ENCODE measurements at regions not wholly inside any gene's neighbourhood (a gene's known extent, or its start where the extent isn't known, plus 50 kb on each side); places are given as distances from the start of the nearest gene placed in this dataset.

DNA sequence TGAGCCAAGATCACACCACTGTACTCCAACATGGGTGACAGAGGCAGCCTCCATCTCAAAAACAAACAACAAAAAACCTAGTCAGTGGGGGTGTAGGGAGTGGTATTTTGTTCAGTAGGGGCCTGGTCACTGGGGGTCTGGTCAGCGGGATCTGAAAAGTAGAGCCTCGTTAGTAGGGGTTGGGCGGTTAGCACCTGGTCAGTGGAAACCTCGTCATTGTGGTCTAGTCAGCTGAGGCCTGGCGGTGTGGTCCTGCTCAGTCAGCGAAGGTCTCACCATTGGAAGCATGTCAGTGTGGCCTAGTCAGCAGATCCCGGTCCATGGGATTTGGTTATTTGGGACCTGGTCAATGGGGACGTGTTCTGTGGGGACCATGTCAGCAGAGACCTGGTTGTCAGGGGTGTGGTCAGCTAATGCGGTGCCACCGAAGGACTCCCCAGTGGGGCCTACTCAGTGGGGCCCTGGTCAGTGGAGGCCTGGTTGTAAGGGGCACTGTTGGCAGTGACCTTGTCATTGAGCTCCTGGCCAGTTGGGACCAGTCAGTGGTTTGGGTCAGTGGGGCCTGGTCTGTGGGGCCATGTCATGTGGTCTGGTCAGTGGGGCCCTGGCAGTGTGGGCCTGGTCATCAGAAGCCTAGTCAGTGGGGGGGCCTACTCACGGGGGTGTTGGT lies 63.0 kb upstream of the TPM4 start:
- no peaks in the 10 kb centered on the region for H4K20me1 ChIP-seq (ENCODE audit: low read depth, low read length)
- no peaks in the 10 kb centered on the region for H3K27me3 ChIP-seq (ENCODE audit: low read length)
- H3K4me2 ChIP-seq (ENCODE audit: low read depth, low read length, poor library complexity, severe bottlenecking): no peak overlapping the region
- H3K9ac ChIP-seq (ENCODE audit: low read length): no peak overlapping the region
- H3F3A ChIP-seq (ENCODE audit: insufficient read depth): no peaks in the 10 kb centered on the region
- H3K79me2 ChIP-seq (ENCODE audit: insufficient read depth, low read length): no peaks in the 10 kb centered on the region
- H3K9me2 ChIP-seq (replicated peaks; ENCODE audit: insufficient read depth, low read length): no peaks in the 10 kb centered on the region
- no peak overlapping the region for H3K4me3 ChIP-seq (ENCODE audit: insufficient read depth, low read length, poor library complexity, severe bottlenecking)
- TF ChIP-seq, protein P1, sequence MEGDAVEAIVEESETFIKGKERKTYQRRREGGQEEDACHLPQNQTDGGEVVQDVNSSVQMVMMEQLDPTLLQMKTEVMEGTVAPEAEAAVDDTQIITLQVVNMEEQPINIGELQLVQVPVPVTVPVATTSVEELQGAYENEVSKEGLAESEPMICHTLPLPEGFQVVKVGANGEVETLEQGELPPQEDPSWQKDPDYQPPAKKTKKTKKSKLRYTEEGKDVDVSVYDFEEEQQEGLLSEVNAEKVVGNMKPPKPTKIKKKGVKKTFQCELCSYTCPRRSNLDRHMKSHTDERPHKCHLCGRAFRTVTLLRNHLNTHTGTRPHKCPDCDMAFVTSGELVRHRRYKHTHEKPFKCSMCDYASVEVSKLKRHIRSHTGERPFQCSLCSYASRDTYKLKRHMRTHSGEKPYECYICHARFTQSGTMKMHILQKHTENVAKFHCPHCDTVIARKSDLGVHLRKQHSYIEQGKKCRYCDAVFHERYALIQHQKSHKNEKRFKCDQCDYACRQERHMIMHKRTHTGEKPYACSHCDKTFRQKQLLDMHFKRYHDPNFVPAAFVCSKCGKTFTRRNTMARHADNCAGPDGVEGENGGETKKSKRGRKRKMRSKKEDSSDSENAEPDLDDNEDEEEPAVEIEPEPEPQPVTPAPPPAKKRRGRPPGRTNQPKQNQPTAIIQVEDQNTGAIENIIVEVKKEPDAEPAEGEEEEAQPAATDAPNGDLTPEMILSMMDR (IDR thresholded peaks at IDR 0.05; ENCODE audit: insufficient read depth, low read length, poor library complexity, severe bottlenecking): no peak
- TF ChIP-seq EZH2phosphoT487 (conservative IDR thresholded peaks at IDR 0.05; ENCODE audit: low read length): no peak
- no peak overlapping the region for H2AFZ ChIP-seq (ENCODE audit: low read depth, low read length, severe bottlenecking)
- H3K9me3 ChIP-seq (ENCODE audit: insufficient read depth, low read length): no peaks in the 10 kb centered on the region
- no peaks in the 10 kb centered on the region for H3K36me3 ChIP-seq (ENCODE audit: low read length)
- no peak overlapping the region for H3K27ac ChIP-seq (ENCODE audit: low read depth, low read length)

DNA sequence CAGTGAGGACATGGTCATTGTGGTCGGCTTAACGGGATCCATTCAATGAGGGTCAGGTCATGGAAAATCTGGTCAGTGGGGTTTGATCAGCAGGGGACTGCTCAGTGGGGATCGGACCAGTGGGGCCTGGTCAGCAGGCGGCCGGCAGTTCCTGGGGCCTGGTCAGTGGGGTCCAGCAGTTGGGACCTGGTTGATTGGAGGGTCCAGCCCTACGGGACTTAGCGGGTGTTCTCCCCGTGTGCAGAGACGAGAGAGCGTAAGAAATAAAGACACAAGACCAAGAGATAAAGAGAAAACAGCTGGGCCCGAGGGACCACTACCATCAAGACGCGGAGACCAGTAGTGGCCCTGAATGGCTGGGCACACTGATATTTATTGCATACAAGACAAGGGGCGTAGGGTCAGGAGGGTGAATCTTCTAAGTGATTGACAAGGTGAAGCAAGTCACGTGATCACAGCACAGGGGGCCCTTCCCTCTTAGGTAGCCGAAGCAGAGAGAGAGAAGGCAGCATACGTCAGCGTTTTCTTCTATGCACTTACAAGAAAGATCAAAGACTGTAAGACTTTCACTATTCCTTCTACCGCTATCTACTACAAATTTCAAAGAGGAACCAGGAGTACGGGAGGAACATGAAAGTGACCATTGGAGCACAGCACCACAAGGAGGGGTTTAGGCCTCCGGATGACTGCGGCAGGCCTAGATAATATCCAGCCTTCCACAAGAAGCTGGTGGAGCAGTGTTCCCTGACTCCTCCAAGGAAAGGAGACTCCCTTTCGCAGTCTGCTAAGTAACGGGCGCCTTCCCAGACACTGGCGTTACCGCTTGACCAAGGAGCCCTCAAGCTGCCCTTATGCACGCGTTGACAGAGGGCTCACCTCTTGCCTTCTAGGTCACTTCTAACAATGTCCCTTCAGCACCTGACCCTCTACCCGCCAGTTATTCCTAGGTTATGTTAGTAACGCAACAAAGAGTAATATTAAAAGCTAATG lies 62.1 kb upstream of the TPM4 start:
- H4K20me1 ChIP-seq (ENCODE audit: low read depth, low read length): no peaks in the 10 kb centered on the region
- TF ChIP-seq, protein P1 (IDR thresholded peaks at IDR 0.05; ENCODE audit: insufficient read depth, low read length, poor library complexity, severe bottlenecking): no peak
- TF ChIP-seq EZH2phosphoT487 (conservative IDR thresholded peaks at IDR 0.05; ENCODE audit: low read length): no peak
- no peaks in the 10 kb centered on the region for H3K36me3 ChIP-seq (ENCODE audit: low read length)
- H3K9ac ChIP-seq (ENCODE audit: low read length): no peak overlapping the region
- no peak overlapping the region for H3K4me2 ChIP-seq (ENCODE audit: low read depth, low read length, poor library complexity, severe bottlenecking)
- no peak overlapping the region for H3K4me3 ChIP-seq (ENCODE audit: insufficient read depth, low read length, poor library complexity, severe bottlenecking)
- H2AFZ ChIP-seq (ENCODE audit: low read depth, low read length, severe bottlenecking): no peak overlapping the region
- no peaks in the 10 kb centered on the region for H3F3A ChIP-seq (ENCODE audit: insufficient read depth)
- no peaks in the 10 kb centered on the region for H3K9me3 ChIP-seq (ENCODE audit: insufficient read depth, low read length)
- H3K27me3 ChIP-seq (ENCODE audit: low read length): no peaks in the 10 kb centered on the region
- H3K27ac ChIP-seq (ENCODE audit: low read depth, low read length): no peak overlapping the region
- no peaks in the 10 kb centered on the region for H3K9me2 ChIP-seq (replicated peaks; ENCODE audit: insufficient read depth, low read length)
- no peaks in the 10 kb centered on the region for H3K79me2 ChIP-seq (ENCODE audit: insufficient read depth, low read length)

DNA sequence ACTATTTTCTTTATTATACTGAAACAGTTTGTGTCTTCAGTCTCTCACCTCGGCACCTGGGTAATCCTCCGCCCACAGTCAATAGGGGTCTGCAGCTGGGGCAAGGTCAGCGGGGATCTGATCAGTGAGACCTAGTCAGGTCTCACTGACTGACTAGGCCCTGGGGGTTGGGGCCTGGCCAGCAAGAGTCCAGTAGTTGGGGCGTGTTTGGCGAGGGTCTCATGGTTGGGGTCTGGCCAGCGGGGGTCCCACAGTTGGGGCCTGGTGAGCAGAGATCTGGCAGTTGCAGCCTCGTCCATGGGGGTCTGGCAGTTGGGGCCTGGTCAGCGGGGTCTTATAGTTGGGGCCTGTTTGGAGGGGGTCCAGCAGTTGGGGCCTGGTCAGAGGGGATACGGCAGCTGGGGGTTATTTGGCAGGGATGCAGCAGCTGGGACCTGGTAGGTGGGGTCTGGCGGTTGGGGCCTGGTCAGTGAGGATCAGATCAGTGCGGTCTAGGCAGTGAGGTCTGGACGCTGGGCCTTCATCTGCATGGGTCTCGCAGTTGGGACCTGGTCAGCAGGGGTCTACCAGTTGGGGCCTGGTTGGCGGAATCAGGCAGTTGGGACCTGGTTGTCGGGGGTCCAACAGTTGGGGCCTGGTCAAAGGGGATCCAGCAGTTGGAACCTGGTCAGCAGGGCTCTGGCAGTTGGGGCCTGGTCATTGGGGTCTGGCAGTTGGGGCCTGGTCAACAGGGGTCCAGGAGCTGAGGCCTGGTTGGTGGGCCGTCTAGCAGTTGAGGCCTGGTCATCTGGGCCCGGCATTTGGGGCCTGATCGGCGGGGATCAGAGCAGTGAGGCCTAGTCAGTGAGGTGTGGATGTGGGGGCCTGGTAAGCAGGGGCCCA lies 61.1 kb upstream of the TPM4 start:
- Histone ChIP-seq H3K27me3 (ENCODE audit: low read length) (no peaks in the 10 kb centered on the region), H3K9me3 (ENCODE audit: insufficient read depth, low read length) (no peaks in the 10 kb centered on the region), H2AFZ (ENCODE audit: low read depth, low read length, severe bottlenecking) (no peak overlapping the region), H3K9me2 (replicated peaks; ENCODE audit: insufficient read depth, low read length) (no peaks in the 10 kb centered on the region), H3K27ac (ENCODE audit: low read depth, low read length) (no peak overlapping the region), H3F3A (ENCODE audit: insufficient read depth) (no peaks in the 10 kb centered on the region), H3K9ac (ENCODE audit: low read length) (no peak overlapping the region), H3K4me2 (ENCODE audit: low read depth, low read length, poor library complexity, severe bottlenecking) (no peak overlapping the region), H4K20me1 (ENCODE audit: low read depth, low read length) (no peaks in the 10 kb centered on the region), H3K79me2 (ENCODE audit: insufficient read depth, low read length) (no peaks in the 10 kb centered on the region), H3K36me3 (ENCODE audit: low read length) (no peaks in the 10 kb centered on the region), H3K4me3 (ENCODE audit: insufficient read depth, low read length, poor library complexity, severe bottlenecking) (no peak overlapping the region)
- TF ChIP-seq, protein P1 (IDR thresholded peaks at IDR 0.05; ENCODE audit: insufficient read depth, low read length, poor library complexity, severe bottlenecking): no peak
- no peak for TF ChIP-seq EZH2phosphoT487 (conservative IDR thresholded peaks at IDR 0.05; ENCODE audit: low read length)

Data from SU-DHL-6 (cell line).